ENCODE measurements at regions not wholly inside any gene's neighbourhood (a gene's known extent, or its start where the extent isn't known, plus 50 kb on each side); places are given as distances from the start of the nearest gene placed in this dataset.

- no peak for TF ChIP-seq CTCF (conservative IDR thresholded peaks at IDR 0.05; ENCODE audit: low read length)
- no peak for TF ChIP-seq EZH2phosphoT487 (IDR thresholded peaks at IDR 0.05; ENCODE audit: borderline replicate concordance, low read depth, low read length)
Measured at GRCh38 chr12:91786499-91787272, 359.0 kb downstream of the BTG1 start.
